Astrocyte of the spinal cord (primary cell): ENCODE measurements at regions not wholly inside any gene's neighbourhood (a gene's known extent, or its start where the extent isn't known, plus 50 kb on each side); places are given as distances from the start of the nearest gene placed in this dataset.
A peak's percentile ranks its signal among the peaks of the same experiment; 100 is the strongest.

Experiments
- DNase-seq: peaks from one replicate; pipeline ENCODE4 v3.0.0; 2011; ENCODE audit warnings: low read depth, low spot score
- H3K4me3 ChIP-seq: 2 replicates; pipeline ENCODE4 v1.5.1; 2011; ENCODE audit warnings: low read depth, mild to moderate bottlenecking, low read length, moderate library complexity
- in situ Hi-C: cut with HindIII; loops from 2 replicates; pipeline ENCODE4 v1.10.0; 2017; ENCODE audit warnings: low sequenced_read_pairs
- TF ChIP-seq, protein P1 (sequence below): IDR thresholded peaks from 2 replicates; pipeline ENCODE4 v1.5.1; 2012; ENCODE audit warnings: low read depth, mild to moderate bottlenecking, low read length, inconsistent platforms

DNA sequence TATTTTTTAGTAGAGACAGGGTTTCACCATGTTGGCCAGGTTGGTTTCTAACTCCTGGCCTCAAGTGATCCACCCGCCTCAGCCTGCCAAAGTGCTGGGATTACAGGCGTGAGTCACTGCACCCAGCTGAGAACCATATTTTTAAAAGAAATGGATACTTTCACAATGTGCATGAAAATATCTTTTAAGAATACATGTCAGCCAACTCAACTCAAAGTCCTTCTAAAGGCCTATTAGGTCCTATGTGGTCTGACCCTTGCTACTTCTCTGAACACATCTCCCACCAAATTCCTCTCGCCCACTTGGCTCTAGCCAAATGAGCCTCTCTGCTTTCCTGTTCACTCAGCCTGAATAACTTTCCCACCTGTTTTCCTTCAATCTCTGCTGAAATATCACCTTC lies 119.6 kb downstream of the MTX2 start:
- DNase-seq: peak; percentile 81
- TF ChIP-seq, protein P1, sequence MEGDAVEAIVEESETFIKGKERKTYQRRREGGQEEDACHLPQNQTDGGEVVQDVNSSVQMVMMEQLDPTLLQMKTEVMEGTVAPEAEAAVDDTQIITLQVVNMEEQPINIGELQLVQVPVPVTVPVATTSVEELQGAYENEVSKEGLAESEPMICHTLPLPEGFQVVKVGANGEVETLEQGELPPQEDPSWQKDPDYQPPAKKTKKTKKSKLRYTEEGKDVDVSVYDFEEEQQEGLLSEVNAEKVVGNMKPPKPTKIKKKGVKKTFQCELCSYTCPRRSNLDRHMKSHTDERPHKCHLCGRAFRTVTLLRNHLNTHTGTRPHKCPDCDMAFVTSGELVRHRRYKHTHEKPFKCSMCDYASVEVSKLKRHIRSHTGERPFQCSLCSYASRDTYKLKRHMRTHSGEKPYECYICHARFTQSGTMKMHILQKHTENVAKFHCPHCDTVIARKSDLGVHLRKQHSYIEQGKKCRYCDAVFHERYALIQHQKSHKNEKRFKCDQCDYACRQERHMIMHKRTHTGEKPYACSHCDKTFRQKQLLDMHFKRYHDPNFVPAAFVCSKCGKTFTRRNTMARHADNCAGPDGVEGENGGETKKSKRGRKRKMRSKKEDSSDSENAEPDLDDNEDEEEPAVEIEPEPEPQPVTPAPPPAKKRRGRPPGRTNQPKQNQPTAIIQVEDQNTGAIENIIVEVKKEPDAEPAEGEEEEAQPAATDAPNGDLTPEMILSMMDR: no peak
- in situ Hi-C loops: no loop called here

DNA sequence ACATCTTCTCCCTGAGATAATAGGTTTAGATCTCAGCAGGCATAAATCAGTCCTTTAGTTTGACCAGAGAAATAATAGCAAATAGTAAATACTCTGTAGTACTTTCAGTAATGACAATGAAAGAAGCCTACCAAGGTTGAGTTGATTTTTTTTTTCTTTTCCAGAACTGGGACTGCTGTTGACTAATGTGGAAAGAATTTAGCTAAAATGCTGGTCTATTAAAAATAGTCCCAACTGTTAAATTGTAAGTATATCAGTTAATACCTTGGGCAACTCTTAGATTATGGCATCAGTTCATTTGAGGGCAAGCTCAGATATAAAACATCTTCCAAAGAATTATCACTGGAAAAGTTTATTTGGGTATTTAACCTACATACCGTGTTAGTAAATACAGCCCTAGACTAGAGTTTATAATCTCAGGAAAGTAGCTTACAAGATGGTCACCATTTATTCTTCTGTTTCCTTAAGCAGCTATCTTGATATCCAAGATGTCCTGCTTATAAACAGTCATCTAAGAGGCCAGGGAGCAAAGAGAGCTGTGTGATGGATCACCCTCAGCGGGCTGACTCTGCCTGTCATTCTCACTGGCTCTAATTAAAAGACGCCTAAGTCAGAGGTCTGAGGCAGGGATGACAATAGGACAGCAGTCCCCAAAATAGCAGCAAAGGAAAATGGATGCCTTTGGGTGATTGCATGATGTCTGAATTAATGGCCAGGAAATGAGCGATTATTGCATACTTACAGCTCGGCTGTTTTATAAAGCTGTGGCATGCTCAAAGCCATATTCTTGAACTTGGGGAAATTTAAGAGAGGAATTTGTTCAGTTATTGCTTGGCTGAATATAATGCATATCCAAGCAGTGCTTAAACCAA lies 121.3 kb downstream of the MTX2 start:
- H3K4me3 ChIP-seq: no peak overlapping the region
- DNase-seq: peak; percentile 22
- TF ChIP-seq, protein P1: no peak
- in situ Hi-C loops: no loop called here

More for the DNA sequence above, 119.6 kb downstream of the MTX2 start:
- no peak overlapping the region for H3K4me3 ChIP-seq

- TF ChIP-seq, protein P1: no peak
- in situ Hi-C loops: no loop called here
- no peak for DNase-seq
- H3K4me3 ChIP-seq: no peak overlapping the region
These were observed 121.8 kb downstream of the MTX2 start for GRCh38 chr2:176391148-176391419.

DNA sequence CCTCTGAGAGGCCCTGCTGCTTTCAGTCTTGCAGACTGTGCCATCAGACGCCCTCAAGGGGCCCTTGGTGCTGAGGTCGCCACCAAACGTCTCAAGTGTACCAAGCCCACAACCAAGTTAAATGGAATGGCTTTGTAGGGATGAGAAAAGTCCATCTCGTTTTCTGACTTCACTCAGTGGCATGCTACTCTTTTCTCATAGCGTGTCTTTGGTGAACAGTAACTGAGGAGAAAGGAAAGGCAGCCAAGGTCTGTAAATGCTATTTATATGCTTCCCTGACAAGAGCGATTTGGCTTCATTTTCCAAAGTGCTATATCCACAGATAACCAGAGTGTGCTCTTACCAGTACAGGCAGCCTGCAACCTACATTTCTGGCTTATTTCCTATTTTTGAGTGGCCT lies 123.0 kb downstream of the MTX2 start:
- in situ Hi-C loops: no loop called here
- peak; percentile 66 for DNase-seq
- H3K4me3 ChIP-seq: no peak overlapping the region
- TF ChIP-seq, protein P1: no peak

DNA sequence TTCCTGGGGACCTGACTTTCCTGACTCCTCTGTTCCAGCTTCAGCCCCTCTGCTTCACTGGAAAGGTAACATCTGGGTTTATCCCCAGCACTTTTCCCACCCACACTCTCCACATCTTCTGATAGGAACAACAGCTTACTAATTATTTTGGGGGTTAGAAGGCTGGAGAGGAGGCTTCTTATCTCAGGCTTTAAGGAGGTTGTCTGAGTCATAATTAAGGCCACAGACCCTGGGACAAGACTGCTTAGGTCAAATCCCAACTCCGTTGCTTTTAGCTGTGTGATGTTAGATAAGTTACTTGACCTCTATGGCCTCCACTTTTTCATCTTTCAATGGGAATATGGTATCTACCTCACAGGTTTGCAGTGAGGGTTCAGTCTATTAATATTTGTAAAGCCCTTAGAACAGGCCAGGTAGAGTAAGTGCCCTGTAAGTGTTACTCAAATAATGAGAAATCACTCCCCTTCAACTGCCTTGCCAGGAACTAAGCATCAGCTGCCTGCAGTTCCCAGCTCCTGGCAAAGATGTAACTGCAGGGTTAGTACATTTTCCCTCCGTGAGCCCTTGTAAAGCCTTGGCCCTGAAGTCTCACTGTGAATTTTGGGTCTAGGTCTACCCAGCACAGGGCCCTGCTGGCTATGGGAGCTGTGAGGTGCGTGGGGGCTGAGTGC lies 123.6 kb downstream of the MTX2 start:
- no peak for DNase-seq
- no peak overlapping the region for H3K4me3 ChIP-seq
- in situ Hi-C loops: no loop called here
- TF ChIP-seq, protein P1: no peak

DNA sequence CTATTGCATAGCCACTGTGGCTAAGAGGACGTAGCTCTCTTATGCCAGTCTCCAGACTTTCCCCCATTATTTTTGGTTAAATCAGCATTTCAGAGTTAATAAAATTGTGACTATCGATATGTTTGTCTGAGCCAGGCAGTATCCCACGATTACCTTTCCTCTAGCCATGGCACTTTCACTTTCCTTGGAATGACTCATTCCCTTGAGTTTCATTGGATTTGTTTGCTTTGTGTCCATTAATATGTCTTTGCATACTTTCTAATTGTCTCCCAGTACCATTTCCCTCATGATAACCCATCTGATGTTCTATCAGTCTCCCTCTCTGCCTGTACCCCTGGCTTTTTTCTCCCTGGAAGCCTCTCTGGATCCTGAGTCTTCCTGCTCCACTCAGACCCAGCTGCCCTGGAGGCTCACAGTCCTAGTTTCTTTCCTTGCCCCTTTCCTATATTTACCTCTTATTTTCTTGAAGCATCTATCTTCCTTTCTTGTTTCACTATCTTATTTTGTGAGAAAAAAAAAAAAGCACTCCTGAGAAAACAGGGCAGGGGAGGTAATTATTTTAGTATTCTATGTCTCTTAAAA lies 126.1 kb downstream of the MTX2 start:
- DNase-seq: no peak
- TF ChIP-seq, protein P1: no peak
- no peak overlapping the region for H3K4me3 ChIP-seq
- in situ Hi-C loops: no loop called here
